Transverse colon (tissue), 4 donors: ENCODE measurements at regions not wholly inside any gene's neighbourhood (a gene's known extent, or its start where the extent isn't known, plus 50 kb on each side); places are given as distances from the start of the nearest gene placed in this dataset.

Experiments used
- DNase-seq: peaks from one replicate; pipeline ENCODE4 v3.0.0-alpha.2; 2019
- H3K27ac ChIP-seq, 4 donors: fragments of 200-600 bp; sonication (generic); 2 replicates each; pipeline ENCODE4 v1.5.1; 2016 to 2018; ENCODE audit warnings: inconsistent platforms in 4 of 4
- H3K27me3 ChIP-seq: fragments of 200-600 bp; sonication (generic); 2 replicates; pipeline ENCODE4 v1.5.1; 2017; ENCODE audit warnings: inconsistent platforms
- H3K36me3 ChIP-seq, 4 donors: fragments of 200-600 bp; sonication (generic); 2 replicates each; pipeline ENCODE4 v1.5.1; 2017 to 2019; ENCODE audit warnings: inconsistent platforms in 4 of 4
- H3K4me1 ChIP-seq, 4 donors: fragments of 200-600 bp; sonication (generic); 2 replicates each; pipeline ENCODE4 v1.5.1; 2017 to 2020; ENCODE audit warnings: inconsistent platforms in 4 of 4
- H3K4me3 ChIP-seq, 4 donors: fragments of 200-600 bp; sonication (generic); 1 replicate in 1 of 4; 2 replicates in 3 of 4; pipeline versions ENCODE4 v1.5.1 to v1.6.1; 2017 to 2019; ENCODE audit warnings: inconsistent platforms in 4 of 4
- H3K9me3 ChIP-seq, 2 donors: fragments of 200-600 bp; sonication (generic); 2 replicates each; pipeline ENCODE4 v1.5.1; 2017 to 2019; ENCODE audit warnings: inconsistent platforms in 2 of 2
- EP300 ChIP-seq: sonication (generic); formaldehyde crosslinking; IDR thresholded peaks from one replicate; pipeline ENCODE4 v1.6.1; 2017; ENCODE audit warnings: antibody characterized with exemption, low read depth
- POLR2A ChIP-seq: fragments of 450-650 bp; IDR thresholded peaks from one replicate; pipeline ENCODE4 v1.6.1; 2016; ENCODE audit warnings: antibody characterized with exemption, mild to moderate bottlenecking, moderate library complexity
- POLR2AphosphoS5 ChIP-seq, 3 donors: sonication (generic); formaldehyde crosslinking; IDR thresholded peaks; one replicate each; pipeline ENCODE4 v1.6.1; 2016; ENCODE audit warnings: antibody characterized with exemption in 3 of 3
- WGBS, 2 donors: methylation state at CpG; one replicate each; pipeline ENCODE4 v1.1.5; 2018; ENCODE audit warnings: low coverage in 1 of 2; 5-methylcytosine and 5-hydroxymethylcytosine counted together
- in situ Hi-C, 4 donors: fragments of 200-750 bp; cut with MboI; loops; one replicate each; pipeline versions ENCODE4 v1.15.0 to v1.15.1; 2017; ENCODE audit warnings: low sequenced_read_pairs in 3 of 4, low pct_ligation_motif_present in 1 of 4, low pct_unique_long_range_greater_than_20kb in 1 of 4
- intact Hi-C: fragments of 100-400 bp; cut with DNase I; formaldehyde crosslinking; loops from one replicate; pipeline ENCODE4 v1.15.1; 2023; ENCODE audit warnings: low total_unique reads
- TF ChIP-seq, protein P1 (sequence below), 5 experiments: fragments of 200-600 bp in 3 of 5; fragments of 450-650 bp in 2 of 5; sonication (generic) in 3 of 5; IDR thresholded peaks; 1 replicate in 2 of 5; 2 replicates in 3 of 5; pipeline ENCODE4 v1.5.1; 2016 to 2017; ENCODE audit warnings: antibody characterized with exemption in 5 of 5, inconsistent platforms in 3 of 5, mild to moderate bottlenecking in 2 of 5, moderate library complexity in 1 of 5

DNA sequence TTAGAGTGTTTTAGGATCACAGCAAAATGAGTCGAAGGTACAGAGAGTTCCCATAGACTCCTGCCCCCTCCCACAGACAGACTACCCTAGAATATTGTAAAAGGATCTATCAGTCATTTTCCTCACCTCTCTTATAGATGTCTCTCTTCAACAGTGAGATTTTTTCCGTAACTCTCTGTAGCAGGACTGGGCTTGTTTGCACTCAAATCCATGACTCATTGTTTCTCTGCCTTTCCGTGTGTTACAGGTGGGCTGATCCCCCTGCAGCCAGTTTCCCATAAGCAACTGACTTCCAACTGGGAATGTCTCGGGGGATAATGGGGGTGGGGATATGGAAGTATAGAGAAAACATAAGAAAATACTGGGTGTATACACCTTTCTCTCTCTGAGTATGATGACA is 921.0 kb downstream of the GATA3 start:
- no peak overlapping the region for H3K4me3 ChIP-seq
- 33 to 50% methylated on average over 1 to 4 of the region's 4 CpGs for WGBS, 2 donors
- H3K27me3 ChIP-seq, result no peaks in the 10 kb centered on the region
- TF ChIP-seq, protein P1, sequence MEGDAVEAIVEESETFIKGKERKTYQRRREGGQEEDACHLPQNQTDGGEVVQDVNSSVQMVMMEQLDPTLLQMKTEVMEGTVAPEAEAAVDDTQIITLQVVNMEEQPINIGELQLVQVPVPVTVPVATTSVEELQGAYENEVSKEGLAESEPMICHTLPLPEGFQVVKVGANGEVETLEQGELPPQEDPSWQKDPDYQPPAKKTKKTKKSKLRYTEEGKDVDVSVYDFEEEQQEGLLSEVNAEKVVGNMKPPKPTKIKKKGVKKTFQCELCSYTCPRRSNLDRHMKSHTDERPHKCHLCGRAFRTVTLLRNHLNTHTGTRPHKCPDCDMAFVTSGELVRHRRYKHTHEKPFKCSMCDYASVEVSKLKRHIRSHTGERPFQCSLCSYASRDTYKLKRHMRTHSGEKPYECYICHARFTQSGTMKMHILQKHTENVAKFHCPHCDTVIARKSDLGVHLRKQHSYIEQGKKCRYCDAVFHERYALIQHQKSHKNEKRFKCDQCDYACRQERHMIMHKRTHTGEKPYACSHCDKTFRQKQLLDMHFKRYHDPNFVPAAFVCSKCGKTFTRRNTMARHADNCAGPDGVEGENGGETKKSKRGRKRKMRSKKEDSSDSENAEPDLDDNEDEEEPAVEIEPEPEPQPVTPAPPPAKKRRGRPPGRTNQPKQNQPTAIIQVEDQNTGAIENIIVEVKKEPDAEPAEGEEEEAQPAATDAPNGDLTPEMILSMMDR (IDR thresholded peaks at IDR 0.05), result no peak
- no peak for TF ChIP-seq EP300
- no peak for TF ChIP-seq POLR2AphosphoS5 (IDR thresholded peaks at IDR 0.05)
- TF ChIP-seq POLR2A, result no peak
- DNase-seq, result no peak
- in situ Hi-C loops (no loop called here), intact Hi-C loops (no loop called here)
- no peaks in the 10 kb centered on the region for H3K9me3 ChIP-seq
- no peak overlapping the region for H3K27ac ChIP-seq
- no peaks in the 10 kb centered on the region for H3K36me3 ChIP-seq
- H3K4me1 ChIP-seq, result no peaks in the 10 kb centered on the region

DNA sequence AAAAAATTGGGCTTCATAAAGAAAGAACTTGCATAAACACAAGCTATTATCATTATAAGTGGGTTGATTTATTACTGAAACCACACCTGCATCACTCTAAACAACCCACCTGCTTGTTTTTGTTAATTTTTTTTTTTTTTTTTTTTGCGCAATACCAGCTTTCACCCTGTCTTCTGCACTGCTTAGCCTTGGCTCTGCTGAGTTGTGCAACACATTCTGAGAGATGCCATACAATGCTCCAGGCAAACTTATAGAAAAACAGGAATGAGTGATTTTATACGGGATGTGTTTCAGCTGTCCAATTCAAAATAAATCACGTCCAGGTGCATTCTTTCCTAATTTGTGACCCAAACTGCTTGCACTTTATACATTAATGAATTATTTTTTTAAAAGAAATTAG is 923.6 kb downstream of the GATA3 start:
- in situ Hi-C loops, result no loop called here
- Histone ChIP-seq H3K9me3 (no peaks in the 10 kb centered on the region), H3K4me3 (no peak overlapping the region), H3K27me3 (no peaks in the 10 kb centered on the region), H3K36me3 (no peaks in the 10 kb centered on the region), H3K27ac (no peak overlapping the region), H3K4me1 (no peaks in the 10 kb centered on the region)
- no peak for DNase-seq
- WGBS, 2 donors, result 85 to 88% methylated on average over 3 of the region's 3 CpGs
- TF ChIP-seq, protein P1 (IDR thresholded peaks at IDR 0.05), result no peak
- TF ChIP-seq POLR2AphosphoS5 (IDR thresholded peaks at IDR 0.05), result no peak
- no peak for TF ChIP-seq EP300
- TF ChIP-seq POLR2A, result no peak
- intact Hi-C loops, result no loop called here

DNA sequence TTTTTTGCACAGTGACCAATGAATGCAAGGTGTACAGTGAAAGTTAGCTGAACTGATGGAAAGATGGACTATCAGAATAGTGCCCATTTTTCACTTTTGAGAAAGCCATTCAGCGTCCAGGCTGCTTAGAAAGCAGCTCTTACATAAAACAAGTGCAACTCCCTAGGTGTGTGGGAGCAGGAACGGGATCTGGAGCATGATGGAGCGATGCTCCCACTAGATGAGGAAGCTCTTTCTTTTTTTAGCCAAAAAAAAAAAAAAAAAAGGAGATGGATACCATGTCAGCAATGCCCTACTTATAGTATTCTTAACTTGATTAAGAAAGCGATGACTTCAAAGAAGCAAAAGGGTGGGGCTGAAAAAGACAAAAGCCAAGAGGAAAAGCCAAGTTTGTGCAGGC is 925.5 kb downstream of the GATA3 start:
- DNase-seq, result no peak
- intact Hi-C loops, result no loop called here
- WGBS, 2 donors, result 43 to 81% methylated on average over 4 of the region's 4 CpGs
- TF ChIP-seq, protein P1 (IDR thresholded peaks at IDR 0.05), result no peak
- no peak for TF ChIP-seq EP300
- no peak for TF ChIP-seq POLR2A
- Histone ChIP-seq H3K27ac (no peak overlapping the region), H3K4me1 (no peaks in the 10 kb centered on the region), H3K27me3 (no peaks in the 10 kb centered on the region), H3K4me3 (no peak overlapping the region), H3K36me3 (no peaks in the 10 kb centered on the region), H3K9me3 (no peaks in the 10 kb centered on the region)
- in situ Hi-C loops, result no loop called here

DNA sequence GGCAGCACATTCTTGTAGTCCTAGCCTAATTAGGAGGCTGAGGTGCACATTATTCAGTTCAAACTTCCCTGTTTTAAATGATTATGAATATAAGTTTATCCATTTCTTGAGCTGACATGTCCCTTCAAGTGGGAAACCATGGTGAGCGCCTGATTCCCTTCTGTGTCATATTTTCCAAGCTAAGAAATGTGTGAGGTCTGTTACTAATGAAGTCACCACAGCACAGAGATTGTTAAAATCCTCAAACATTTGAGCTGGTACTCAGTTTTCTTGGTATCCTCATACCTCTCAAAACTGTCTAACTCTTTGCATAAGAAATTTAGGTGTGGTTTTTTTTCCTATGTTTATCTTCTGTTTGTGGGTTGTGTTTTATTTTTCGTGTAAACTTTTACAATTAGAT is 926.8 kb downstream of the GATA3 start:
- TF ChIP-seq EP300, result no peak
- TF ChIP-seq POLR2A, result no peak
- no peak for TF ChIP-seq POLR2AphosphoS5 (IDR thresholded peaks at IDR 0.05)
- TF ChIP-seq, protein P1 (IDR thresholded peaks at IDR 0.05), result no peak
- 63 to 65% methylated on average over 2 of the region's 2 CpGs for WGBS, 2 donors
- Histone ChIP-seq H3K27me3 (no peaks in the 10 kb centered on the region), H3K27ac (no peak overlapping the region), H3K4me1 (no peaks in the 10 kb centered on the region), H3K9me3 (no peaks in the 10 kb centered on the region), H3K36me3 (no peaks in the 10 kb centered on the region), H3K4me3 (no peak overlapping the region)
- no peak for DNase-seq
- in situ Hi-C loops, result no loop called here
- intact Hi-C loops, result no loop called here
